ENCODE measurements at regions not wholly inside any gene's neighbourhood (a gene's known extent, or its start where the extent isn't known, plus 50 kb on each side); places are given as distances from the start of the nearest gene placed in this dataset.

DNA sequence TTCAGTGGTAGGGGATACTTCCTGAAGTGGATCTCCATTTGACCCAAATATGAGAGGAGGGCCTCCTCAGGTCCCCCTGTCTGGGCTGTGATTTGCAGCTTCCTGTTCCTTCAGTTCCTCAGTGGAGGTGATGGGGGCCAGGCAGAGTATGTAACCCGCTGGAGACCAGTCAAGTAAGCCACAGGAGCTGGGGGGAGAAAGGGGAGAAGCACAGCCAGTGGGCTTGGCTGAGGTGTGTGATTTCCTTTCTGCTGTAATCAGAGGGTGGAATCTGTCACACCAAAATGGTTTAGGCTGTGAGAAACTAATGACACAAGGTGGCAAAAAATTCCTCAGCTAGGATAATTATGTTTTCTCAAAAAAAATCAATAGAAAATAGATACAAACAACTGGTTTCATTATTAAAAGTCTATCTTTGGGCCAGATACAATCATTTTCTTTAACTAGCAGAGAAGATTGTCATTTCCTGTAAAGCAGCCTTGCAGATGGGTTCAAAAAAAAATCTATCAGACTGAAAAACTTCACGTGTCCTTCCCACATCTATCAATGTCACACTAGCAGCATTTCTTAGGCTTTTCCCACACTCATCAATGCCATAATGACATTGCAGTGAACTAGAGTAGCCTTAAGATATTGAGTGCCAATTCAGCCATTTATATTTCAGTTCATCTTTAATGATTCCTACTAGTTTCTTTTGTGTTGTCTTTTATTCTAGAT, 1660.3 kb downstream of the EFNB2 start:
- H3K4me1 ChIP-seq, result no peaks in the 10 kb centered on the region
- 86 to 88% methylated on average over 2 of the region's 2 CpGs for WGBS, 2 donors
- H3K27ac ChIP-seq, result no peak overlapping the region
- H3K36me3 ChIP-seq, result no peaks in the 10 kb centered on the region
- intact Hi-C loops (cut with DNase I), result no loop called here
- TF ChIP-seq, protein P1, sequence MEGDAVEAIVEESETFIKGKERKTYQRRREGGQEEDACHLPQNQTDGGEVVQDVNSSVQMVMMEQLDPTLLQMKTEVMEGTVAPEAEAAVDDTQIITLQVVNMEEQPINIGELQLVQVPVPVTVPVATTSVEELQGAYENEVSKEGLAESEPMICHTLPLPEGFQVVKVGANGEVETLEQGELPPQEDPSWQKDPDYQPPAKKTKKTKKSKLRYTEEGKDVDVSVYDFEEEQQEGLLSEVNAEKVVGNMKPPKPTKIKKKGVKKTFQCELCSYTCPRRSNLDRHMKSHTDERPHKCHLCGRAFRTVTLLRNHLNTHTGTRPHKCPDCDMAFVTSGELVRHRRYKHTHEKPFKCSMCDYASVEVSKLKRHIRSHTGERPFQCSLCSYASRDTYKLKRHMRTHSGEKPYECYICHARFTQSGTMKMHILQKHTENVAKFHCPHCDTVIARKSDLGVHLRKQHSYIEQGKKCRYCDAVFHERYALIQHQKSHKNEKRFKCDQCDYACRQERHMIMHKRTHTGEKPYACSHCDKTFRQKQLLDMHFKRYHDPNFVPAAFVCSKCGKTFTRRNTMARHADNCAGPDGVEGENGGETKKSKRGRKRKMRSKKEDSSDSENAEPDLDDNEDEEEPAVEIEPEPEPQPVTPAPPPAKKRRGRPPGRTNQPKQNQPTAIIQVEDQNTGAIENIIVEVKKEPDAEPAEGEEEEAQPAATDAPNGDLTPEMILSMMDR (IDR thresholded peaks at IDR 0.05), result no peak
- no peak for TF ChIP-seq POLR2A (IDR thresholded peaks at IDR 0.05)
- no peaks in the 10 kb centered on the region for H3K27me3 ChIP-seq
- no peak overlapping the region for H3K4me3 ChIP-seq (replicated peaks in 1 of 3)
- H3K9me3 ChIP-seq, result no peaks in the 10 kb centered on the region
- DNase-seq, result no peak

GRCh38 chr13:104872153-104872552, 1663.3 kb downstream of the EFNB2 start:
- no peak overlapping the region for H3K27ac ChIP-seq
- 68 to 71% methylated on average over 4 of the region's 4 CpGs for WGBS, 2 donors
- DNase-seq, result no peak

DNA sequence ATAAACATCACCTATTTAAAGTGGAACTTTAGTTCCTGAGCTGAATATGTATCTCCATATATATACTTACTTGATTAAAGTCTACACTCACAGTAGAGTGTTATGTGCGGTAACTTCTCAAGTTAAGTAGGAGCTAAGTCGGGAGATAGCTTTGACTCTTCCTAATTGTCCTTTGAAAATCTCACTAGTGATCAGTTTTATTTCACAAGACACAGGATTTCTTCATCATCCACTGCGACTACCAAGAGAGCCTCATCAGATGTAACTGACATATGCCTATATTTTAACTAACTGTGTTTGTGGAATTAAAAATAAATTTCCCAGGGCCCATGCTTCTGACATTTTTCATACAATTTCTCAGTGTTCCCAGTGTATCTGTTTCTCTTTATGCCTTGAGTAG, 1664.0 kb downstream of the EFNB2 start:
- Histone ChIP-seq H3K4me3 (replicated peaks in 1 of 3) (no peak overlapping the region), H3K4me1 (no peaks in the 10 kb centered on the region), H3K27ac (no peak overlapping the region), H3K27me3 (no peaks in the 10 kb centered on the region), H3K9me3 (no peaks in the 10 kb centered on the region), H3K36me3 (no peaks in the 10 kb centered on the region)
- intact Hi-C loops (cut with DNase I), result no loop called here
- no peak for DNase-seq
- no peak for TF ChIP-seq POLR2A (IDR thresholded peaks at IDR 0.05)
- WGBS, 2 donors, result 93% methylated on average over 3 of the region's 3 CpGs

More at GRCh38 chr13:104872153-104872552, 1663.3 kb downstream of the EFNB2 start:
- no peaks in the 10 kb centered on the region for H3K36me3 ChIP-seq
- no peak overlapping the region for H3K4me3 ChIP-seq (replicated peaks in 1 of 3)
- H3K9me3 ChIP-seq, result no peaks in the 10 kb centered on the region
- TF ChIP-seq POLR2A (IDR thresholded peaks at IDR 0.05), result no peak
- H3K4me1 ChIP-seq, result no peaks in the 10 kb centered on the region
- H3K27me3 ChIP-seq, result no peaks in the 10 kb centered on the region
- intact Hi-C loops (cut with DNase I), result no loop called here

DNA sequence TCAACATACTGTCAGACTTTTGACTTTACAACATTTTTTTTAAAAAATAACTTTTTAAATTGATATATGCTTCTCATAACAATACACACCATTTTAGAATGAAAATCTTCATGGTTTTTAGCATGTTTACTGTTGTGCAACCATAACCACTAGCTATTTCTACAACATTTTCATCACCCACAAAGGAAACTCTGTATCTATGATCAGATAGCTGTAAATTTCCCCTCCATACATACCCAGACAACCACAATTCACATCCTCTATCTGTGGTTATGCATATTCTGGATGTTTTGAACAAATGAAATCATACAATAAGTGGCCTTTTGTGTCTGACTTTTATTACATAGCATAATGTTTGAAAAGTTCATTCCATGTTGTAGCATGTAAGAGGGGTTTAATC, 1666.0 kb downstream of the EFNB2 start:
- no peaks in the 10 kb centered on the region for H3K27me3 ChIP-seq
- intact Hi-C loops (cut with DNase I), result no loop called here
- no peak overlapping the region for H3K4me3 ChIP-seq (replicated peaks in 1 of 3)
- H3K4me1 ChIP-seq, result no peaks in the 10 kb centered on the region
- no peaks in the 10 kb centered on the region for H3K36me3 ChIP-seq
- TF ChIP-seq POLR2A (IDR thresholded peaks at IDR 0.05), result no peak
- TF ChIP-seq, protein P1 (IDR thresholded peaks at IDR 0.05), result no peak
- H3K9me3 ChIP-seq, result no peaks in the 10 kb centered on the region
- H3K27ac ChIP-seq, result no peak overlapping the region
- DNase-seq, result no peak

- Histone ChIP-seq H3K4me1 (no peaks in the 10 kb centered on the region), H3K9me3 (no peaks in the 10 kb centered on the region), H3K27me3 (no peaks in the 10 kb centered on the region), H3K36me3 (no peaks in the 10 kb centered on the region), H3K27ac (no peak overlapping the region), H3K4me3 (replicated peaks in 1 of 3) (no peak overlapping the region)
- no peak for DNase-seq
- TF ChIP-seq, protein P1 (IDR thresholded peaks at IDR 0.05), result no peak
- WGBS, 2 donors, result 47 to 64% methylated on average over 2 of the region's 2 CpGs
- intact Hi-C loops (cut with DNase I), result no loop called here
These were observed 1666.7 kb downstream of the EFNB2 start for GRCh38 chr13:104868806-104869205.

GRCh38 chr13:104855581-104855980, 1679.9 kb downstream of the EFNB2 start:
- TF ChIP-seq POLR2A (IDR thresholded peaks at IDR 0.05), result no peak
- TF ChIP-seq, protein P1 (IDR thresholded peaks at IDR 0.05), result no peak
- no peaks in the 10 kb centered on the region for H3K4me1 ChIP-seq
- DNase-seq, result no peak

More at GRCh38 chr13:104855581-104855980, 1679.9 kb downstream of the EFNB2 start:
- Histone ChIP-seq H3K9me3 (no peaks in the 10 kb centered on the region), H3K4me3 (replicated peaks in 1 of 3) (no peak overlapping the region), H3K27me3 (no peaks in the 10 kb centered on the region), H3K27ac (no peak overlapping the region), H3K36me3 (no peaks in the 10 kb centered on the region)
- WGBS, 2 donors, result 92 to 100% methylated on average over 1 of the region's 1 CpG
- intact Hi-C loops (cut with DNase I), result no loop called here

Measured in thyroid gland (tissue), 4 donors.